HepG2 (cell line): ENCODE measurements at regions not wholly inside any gene's neighbourhood (a gene's known extent, or its start where the extent isn't known, plus 50 kb on each side); places are given as distances from the start of the nearest gene placed in this dataset.

Experiments
- ATAC-seq: fragments of 200-7000 bp; cut with Tn5 transposase; 3 replicates; pipeline ENCODE4 v1.9.1; 2020; ENCODE audit warnings: mild to moderate bottlenecking, moderate library complexity
- BruUV-seq: library from RNA; stranded (reverse); fragments of 400-500 nt; replicated peaks from 2 replicates; lab custom pipeline; 2021; lab: Mats Ljungman, UMichigan
- CTCF ChIA-PET: fragments of 300-600 bp; formaldehyde crosslinking; extraction: SDS; loops from one replicate; lab custom pipeline; 2021; ENCODE audit warnings: low total read pairs, inconsistent platforms, low intra/inter-chr PET ratio; lab: Yijun Ruan, JAX
- POLR2A ChIA-PET: fragments of 350-600 bp; sonication (Branson Sonifier 250); formaldehyde crosslinking; loops from one replicate; lab custom pipeline; 2020; ENCODE audit warnings: antibody characterized with exemption, inconsistent platforms; lab: Yijun Ruan, JAX
- DNase-seq: peaks from one replicate; pipeline ENCODE4 v3.0.0-alpha.2; 2015; ENCODE audit warnings: low spot score
- FAIRE-seq: peaks from 3 replicates; lab custom pipeline; 2011; peaks lifted over from hg19 to GRCh38; lab: Jason Lieb, UNC
- H2AFZ ChIP-seq: one replicate; pipeline ENCODE4 v1.6.1; 2011; ENCODE audit warnings: low read length, inconsistent platforms
- H3K27ac ChIP-seq: fragments of 300-600 bp; 3 replicates; pipeline ENCODE4 v1.8.0; 2011; ENCODE audit warnings: mixed run types, mild to moderate bottlenecking, mixed read lengths, low read length, inconsistent platforms; ENCODE audit not compliant: insufficient read depth; ENCODE audit errors: extremely low read length
- H3K27me3 ChIP-seq, 2 experiments: fragments of 200-600 bp in 1 of 2; 2 replicates in 1 of 2; 3 replicates in 1 of 2; pipeline versions ENCODE4 v1.6.0 to v1.8.0; 2011; ENCODE audit warnings: low read length in 2 of 2, mild to moderate bottlenecking in 2 of 2, moderate library complexity in 2 of 2, inconsistent platforms in 1 of 2; ENCODE audit not compliant: insufficient read depth in 2 of 2, control insufficient read depth in 1 of 2
- H3K36me3 ChIP-seq, 2 experiments: fragments of 200-600 bp in 1 of 2; replicated peaks in 1 of 2; 2 replicates in 1 of 2; 3 replicates in 1 of 2; pipeline versions ENCODE4 v1.5.1 to v1.8.0; 2011; ENCODE audit warnings: low read length in 2 of 2, inconsistent platforms in 1 of 2; ENCODE audit not compliant: insufficient read depth in 2 of 2, control insufficient read depth in 1 of 2
- H3K4me1 ChIP-seq: 2 replicates; pipeline ENCODE4 v1.5.1; 2012; ENCODE audit warnings: low read length, inconsistent platforms; ENCODE audit not compliant: insufficient read depth
- H3K4me2 ChIP-seq: 2 replicates; pipeline ENCODE4 v1.6.0; 2011; ENCODE audit warnings: low read depth, low read length, inconsistent platforms
- H3K4me3 ChIP-seq, 3 experiments: fragments of 200-600 bp in 1 of 3; sonication (generic), shearing (Covaris generic) in 1 of 3; replicated peaks in 1 of 3; 2 replicates each; pipeline ENCODE4 v1.5.1; 2011 to 2016; ENCODE audit warnings: low read length in 3 of 3, inconsistent platforms in 2 of 3, low read depth in 2 of 3, mild to moderate bottlenecking in 2 of 3, control low read depth in 1 of 3, mixed read lengths in 1 of 3; ENCODE audit not compliant: insufficient read depth in 1 of 3
- H3K79me2 ChIP-seq: one replicate; pipeline ENCODE4 v1.6.1; 2011; ENCODE audit warnings: low read length, inconsistent platforms; ENCODE audit not compliant: insufficient read depth
- H3K9ac ChIP-seq: 2 replicates; pipeline ENCODE4 v1.6.0; 2011; ENCODE audit warnings: mild to moderate bottlenecking, low read depth, low read length, inconsistent platforms; ENCODE audit not compliant: insufficient read depth
- H3K9me3 ChIP-seq: 2 replicates; pipeline ENCODE4 v1.5.1; 2012; ENCODE audit warnings: mild to moderate bottlenecking, low read length
- H4K20me1 ChIP-seq: 2 replicates; pipeline ENCODE4 v1.6.0; 2011; ENCODE audit warnings: inconsistent platforms, mild to moderate bottlenecking, low read length, moderate library complexity; ENCODE audit not compliant: insufficient read depth
- HCFC1 ChIP-seq: fragments of 150-350 bp; IDR thresholded peaks from 2 replicates; pipeline ENCODE4 v1.6.1; 2014; ENCODE audit warnings: low read depth, low read length
- IKZF1 ChIP-seq: fragments of 450-650 bp; IDR thresholded peaks from 2 replicates; pipeline ENCODE4 v1.7.1; 2016
- ONECUT2 ChIP-seq: sonication (generic); formaldehyde crosslinking; IDR thresholded peaks from 2 replicates; pipeline ENCODE4 v1.4.0; 2020; ENCODE audit warnings: missing genetic modification reagents
- PRDM4 ChIP-seq: sonication (generic); formaldehyde crosslinking; IDR thresholded peaks from 2 replicates; pipeline ENCODE4 v1.9.0; 2021; ENCODE audit warnings: missing genetic modification reagents, borderline replicate concordance
- TFAP4 ChIP-seq: sonication (generic); IDR thresholded peaks from 2 replicates; pipeline ENCODE4 v1.6.1; 2016; ENCODE audit warnings: low read depth, borderline replicate concordance
- ZMYM2 ChIP-seq: sonication (generic); formaldehyde crosslinking; IDR thresholded peaks from 2 replicates; pipeline ENCODE4 v1.8.0; 2022; ENCODE audit warnings: mild to moderate bottlenecking, missing genetic modification reagents
- ZSCAN21 ChIP-seq: sonication (generic); formaldehyde crosslinking; IDR thresholded peaks from 2 replicates; pipeline ENCODE4 v1.8.0; 2022; ENCODE audit warnings: mild to moderate bottlenecking, missing genetic modification reagents, moderate library complexity, borderline replicate concordance
- WGBS: methylation state at CpG from one replicate; pipeline ENCODE4 v1.1.6; 2017; ENCODE audit warnings: low lambda C conversion rate; 5-methylcytosine and 5-hydroxymethylcytosine counted together
- in situ Hi-C: cut with HindIII; loops from 2 replicates; pipeline ENCODE4 v1.10.0; 2017; ENCODE audit warnings: low pct_unique_long_range_greater_than_20kb; ENCODE audit not compliant: extremely low pct_ligation_motif_present
- intact Hi-C: fragments of 100-400 bp; cut with micrococcal nuclease; formaldehyde crosslinking; loops from one replicate; pipeline ENCODE4 v1.10.0; 2022; ENCODE audit not compliant: unreplicated experiment

DNA sequence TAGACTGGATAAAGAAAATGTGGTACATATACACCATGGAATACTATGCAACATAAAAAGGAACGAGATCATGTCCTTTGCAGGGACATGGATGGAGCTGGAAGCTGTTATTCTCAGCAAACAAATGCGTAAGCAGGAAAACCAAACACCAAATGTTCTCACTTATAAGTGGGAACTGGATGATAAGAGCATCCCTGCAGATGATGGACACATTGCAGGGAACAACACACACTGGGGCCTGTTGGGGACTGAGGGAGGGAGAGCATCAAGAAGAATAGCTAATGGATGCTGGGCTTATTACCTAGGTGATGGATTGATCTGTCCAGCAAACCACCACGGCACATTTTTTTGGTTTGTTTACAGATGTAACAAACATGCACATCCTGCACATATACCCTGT, 470.5 kb upstream of the CITED2 start:
- Histone ChIP-seq H3K36me3 (no peaks in the 10 kb centered on the region), H3K9me3 (no peaks in the 10 kb centered on the region), H3K4me3 (no peak overlapping the region), H3K27ac (no peak overlapping the region)
- intact Hi-C loops: loop anchor here (5.0 kb wide), 1 partner anchor 1347 kb away; no protein-coding TSS in a partner anchor
- 24% methylated on average over 3 of the region's 3 CpGs for WGBS
- POLR2A ChIA-PET: no interaction called here
- no peak for TF ChIP-seq IKZF1
- TF ChIP-seq ZMYM2 (CRISPR knock-in tag): no peak
- no peak for TF ChIP-seq ONECUT2 (CRISPR knock-in tag)
- TF ChIP-seq ZSCAN21 (CRISPR knock-in tag): no peak
- TF ChIP-seq TFAP4: no peak
- TF ChIP-seq HCFC1: no peak
- TF ChIP-seq PRDM4 (CRISPR knock-in tag): no peak
- TF ChIP-seq, all 625 proteins: peak for 0
- DNase-seq (no peak), FAIRE-seq (no peak), ATAC-seq (no peak)
- Histone ChIP-seq H2AFZ (no peak overlapping the region), H3K27me3 (no peaks in the 10 kb centered on the region), H3K9ac (no peak overlapping the region), H4K20me1 (no peaks in the 10 kb centered on the region), H3K4me2 (no peak overlapping the region), H3K4me1 (no peaks in the 10 kb centered on the region), H3K79me2 (no peaks in the 10 kb centered on the region)
- in situ Hi-C loops: no loop called here
- BruUV-seq: no TSS peak
- CTCF ChIA-PET: no interaction called here
